Esophagus squamous epithelium (tissue), 4 donors: ENCODE measurements at regions not wholly inside any gene's neighbourhood (a gene's known extent, or its start where the extent isn't known, plus 50 kb on each side); places are given as distances from the start of the nearest gene placed in this dataset.

Experiments
- CTCF ChIP-seq, 6 experiments: fragments of 450-650 bp in 4 of 6; fragments of 200-600 bp in 2 of 6; sonication (generic) in 2 of 6; IDR thresholded peaks; one replicate each; pipeline ENCODE4 v1.5.1; 2016 to 2019; ENCODE audit warnings: antibody characterized with exemption in 6 of 6, mild to moderate bottlenecking in 4 of 6, moderate library complexity in 4 of 6
- POLR2A ChIP-seq, 4 donors: fragments of 450-650 bp; IDR thresholded peaks; one replicate each; pipeline ENCODE4 v1.6.1; 2017; ENCODE audit warnings: antibody characterized with exemption in 4 of 4, mild to moderate bottlenecking in 4 of 4, moderate library complexity in 3 of 4

- TF ChIP-seq CTCF (IDR thresholded peaks at IDR 0.05), result no peak
- no peak for TF ChIP-seq POLR2A (IDR thresholded peaks at IDR 0.05)
Measured at GRCh38 chr3:20760981-20761380, 575.0 kb upstream of the SGO1 start.
